SK-N-SH treated with all-trans-retinoic acid at 6 μM for 48 hours (cell line): ENCODE measurements at regions not wholly inside any gene's neighbourhood (a gene's known extent, or its start where the extent isn't known, plus 50 kb on each side); places are given as distances from the start of the nearest gene placed in this dataset.

ENCODE experiments used
- GLIS3 ChIP-seq: fragments of 250-450 bp; sonication (Bioruptor Pico); IDR thresholded peaks from 2 replicates; pipeline ENCODE4 v1.5.0; 2020; ENCODE audit warnings: mild to moderate bottlenecking, moderate library complexity
- ISL1 ChIP-seq: fragments of 250-450 bp; sonication (Bioruptor Pico); IDR thresholded peaks from 2 replicates; pipeline ENCODE4 v2.1.2; 2022; ENCODE audit warnings: mild to moderate bottlenecking, moderate library complexity
- ZFP30 ChIP-seq: fragments of 450-650 bp; formaldehyde crosslinking; IDR thresholded peaks from 2 replicates; pipeline ENCODE4 v1.5.0; 2022; ENCODE audit warnings: mild to moderate bottlenecking, moderate library complexity
- TF ChIP-seq, protein P1 (sequence below): fragments of 250-450 bp; sonication (Bioruptor Pico); IDR thresholded peaks from 2 replicates; pipeline ENCODE4 v1.8.0; 2020; ENCODE audit warnings: mild to moderate bottlenecking, moderate library complexity, borderline replicate concordance

- TF ChIP-seq ZFP30, result no peak
- TF ChIP-seq GLIS3 (CRISPR knock-in tag), result no peak
- TF ChIP-seq, protein P1, sequence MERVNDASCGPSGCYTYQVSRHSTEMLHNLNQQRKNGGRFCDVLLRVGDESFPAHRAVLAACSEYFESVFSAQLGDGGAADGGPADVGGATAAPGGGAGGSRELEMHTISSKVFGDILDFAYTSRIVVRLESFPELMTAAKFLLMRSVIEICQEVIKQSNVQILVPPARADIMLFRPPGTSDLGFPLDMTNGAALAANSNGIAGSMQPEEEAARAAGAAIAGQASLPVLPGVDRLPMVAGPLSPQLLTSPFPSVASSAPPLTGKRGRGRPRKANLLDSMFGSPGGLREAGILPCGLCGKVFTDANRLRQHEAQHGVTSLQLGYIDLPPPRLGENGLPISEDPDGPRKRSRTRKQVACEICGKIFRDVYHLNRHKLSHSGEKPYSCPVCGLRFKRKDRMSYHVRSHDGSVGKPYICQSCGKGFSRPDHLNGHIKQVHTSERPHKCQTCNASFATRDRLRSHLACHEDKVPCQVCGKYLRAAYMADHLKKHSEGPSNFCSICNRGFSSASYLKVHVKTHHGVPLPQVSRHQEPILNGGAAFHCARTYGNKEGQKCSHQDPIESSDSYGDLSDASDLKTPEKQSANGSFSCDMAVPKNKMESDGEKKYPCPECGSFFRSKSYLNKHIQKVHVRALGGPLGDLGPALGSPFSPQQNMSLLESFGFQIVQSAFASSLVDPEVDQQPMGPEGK (CRISPR knock-in tag), result no peak
- no peak for TF ChIP-seq ISL1 (CRISPR knock-in tag)
These were observed 228.3 kb upstream of the TARS1 start for GRCh38 chr5:33212439-33212838.
